ENCODE measurements at regions not wholly inside any gene's neighbourhood (a gene's known extent, or its start where the extent isn't known, plus 50 kb on each side); places are given as distances from the start of the nearest gene placed in this dataset.

DNA sequence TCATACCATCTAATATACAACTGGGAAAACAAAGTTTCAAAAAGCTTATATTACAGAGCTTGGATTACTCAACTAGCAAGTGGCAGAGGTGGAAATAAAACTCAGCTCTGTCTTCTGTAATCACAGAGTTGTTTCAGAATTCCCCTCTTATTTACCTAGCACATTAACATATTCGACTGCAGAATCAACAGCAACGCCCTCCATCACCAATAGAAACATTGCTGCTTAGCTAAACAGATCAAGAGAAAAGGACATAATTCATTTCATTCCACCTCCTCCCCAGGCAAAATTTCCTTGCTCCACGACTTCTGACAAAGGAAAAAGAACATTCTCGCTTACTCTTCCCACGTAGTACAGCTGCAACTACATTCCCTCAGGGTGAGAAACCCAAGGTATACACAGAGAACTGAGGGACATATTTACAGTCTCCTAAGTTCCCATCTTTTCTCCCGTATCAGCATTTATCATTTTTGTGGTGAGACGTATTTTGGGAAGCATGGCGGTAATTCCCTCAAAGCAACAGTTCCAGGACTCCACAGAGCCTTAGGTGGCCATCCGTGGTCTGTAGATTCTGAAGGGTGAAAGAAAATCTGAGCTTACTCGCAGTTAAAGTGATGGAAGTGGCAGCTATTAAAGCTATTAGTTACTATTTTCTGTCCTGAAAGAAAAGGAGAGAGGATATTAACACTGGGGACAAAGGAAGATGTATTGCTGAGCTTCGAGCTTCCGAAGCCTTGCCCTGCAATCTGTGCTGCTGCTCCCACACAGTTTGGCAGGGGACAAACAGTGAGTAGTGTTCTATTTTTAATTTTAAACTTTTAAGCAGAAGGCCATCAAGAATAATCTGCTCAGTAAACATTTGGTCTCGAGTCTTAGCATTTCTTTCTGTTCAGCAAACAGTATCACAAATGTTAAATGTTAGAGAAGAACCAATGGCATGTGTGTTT is 1296.2 kb downstream of the CDH8 start:
- Histone ChIP-seq H3K4me2 (ENCODE audit: insufficient read depth, low read length) (no peak overlapping the region), H3K4me3 (ENCODE audit: insufficient read depth, low read length) (no peak overlapping the region), H3K79me2 (ENCODE audit: insufficient read depth, low read length) (no peaks in the 10 kb centered on the region), H3K4me1 (ENCODE audit: insufficient read depth, low read length) (no peaks in the 10 kb centered on the region), H3K27ac (ENCODE audit: low read depth, low read length) (no peak overlapping the region), H4K20me1 (ENCODE audit: insufficient read depth, low read length) (no peaks in the 10 kb centered on the region), H3K36me3 (ENCODE audit: insufficient read depth, low read length) (no peaks in the 10 kb centered on the region), H2AFZ (ENCODE audit: low read length) (no peak overlapping the region), H3K27me3 (ENCODE audit: insufficient read depth, low read length) (no peaks in the 10 kb centered on the region), H3K9me3 (ENCODE audit: low read depth, low read length) (no peaks in the 10 kb centered on the region)
- TF ChIP-seq, protein P1, sequence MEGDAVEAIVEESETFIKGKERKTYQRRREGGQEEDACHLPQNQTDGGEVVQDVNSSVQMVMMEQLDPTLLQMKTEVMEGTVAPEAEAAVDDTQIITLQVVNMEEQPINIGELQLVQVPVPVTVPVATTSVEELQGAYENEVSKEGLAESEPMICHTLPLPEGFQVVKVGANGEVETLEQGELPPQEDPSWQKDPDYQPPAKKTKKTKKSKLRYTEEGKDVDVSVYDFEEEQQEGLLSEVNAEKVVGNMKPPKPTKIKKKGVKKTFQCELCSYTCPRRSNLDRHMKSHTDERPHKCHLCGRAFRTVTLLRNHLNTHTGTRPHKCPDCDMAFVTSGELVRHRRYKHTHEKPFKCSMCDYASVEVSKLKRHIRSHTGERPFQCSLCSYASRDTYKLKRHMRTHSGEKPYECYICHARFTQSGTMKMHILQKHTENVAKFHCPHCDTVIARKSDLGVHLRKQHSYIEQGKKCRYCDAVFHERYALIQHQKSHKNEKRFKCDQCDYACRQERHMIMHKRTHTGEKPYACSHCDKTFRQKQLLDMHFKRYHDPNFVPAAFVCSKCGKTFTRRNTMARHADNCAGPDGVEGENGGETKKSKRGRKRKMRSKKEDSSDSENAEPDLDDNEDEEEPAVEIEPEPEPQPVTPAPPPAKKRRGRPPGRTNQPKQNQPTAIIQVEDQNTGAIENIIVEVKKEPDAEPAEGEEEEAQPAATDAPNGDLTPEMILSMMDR (IDR thresholded peaks at IDR 0.05; ENCODE audit: extremely low read depth, low read depth, low read length) = no peak
- no peak for DNase-seq (ENCODE audit: insufficient read length, low spot score, missing footprints)

DNA sequence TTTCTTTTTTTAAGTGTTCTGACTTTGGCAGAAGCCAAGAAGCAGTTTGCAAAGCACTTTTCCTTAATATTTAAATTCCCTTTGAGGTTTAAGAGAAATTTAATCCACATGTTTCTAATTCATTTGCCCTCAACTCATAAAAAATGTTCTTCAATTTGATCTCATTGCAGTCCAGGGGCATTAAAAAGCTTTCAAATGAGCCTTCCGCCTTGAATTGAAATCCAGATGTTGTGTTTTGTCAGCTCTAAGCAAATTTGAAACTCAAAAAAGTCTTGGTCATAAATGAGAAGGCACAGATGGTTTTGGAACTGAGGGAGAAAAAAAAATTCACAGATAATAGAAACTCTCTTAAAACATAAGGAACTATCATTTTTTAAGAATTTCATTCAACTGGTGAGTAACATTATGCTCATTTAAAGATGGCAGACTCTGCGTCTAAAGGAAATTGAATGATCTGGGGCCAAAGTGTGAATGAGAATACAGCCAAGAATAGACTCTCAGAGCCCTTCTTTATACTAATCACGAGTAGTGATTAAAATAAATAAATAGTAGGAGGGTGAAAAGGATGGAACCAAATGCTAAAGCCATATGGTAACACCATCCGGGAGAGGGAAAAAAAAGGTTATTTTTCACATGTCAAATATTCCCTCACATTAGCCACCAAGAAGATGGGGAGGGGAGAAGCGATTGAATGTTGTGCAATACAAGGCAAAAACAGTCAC is 1304.7 kb downstream of the CDH8 start:
- Histone ChIP-seq H4K20me1 (ENCODE audit: insufficient read depth, low read length) (no peaks in the 10 kb centered on the region), H3K9me3 (ENCODE audit: low read depth, low read length) (peaks cover 2% of the 10 kb centered on the region), H3K4me2 (ENCODE audit: insufficient read depth, low read length) (no peak overlapping the region), H3K4me3 (ENCODE audit: insufficient read depth, low read length) (no peak overlapping the region), H3K27me3 (ENCODE audit: insufficient read depth, low read length) (no peaks in the 10 kb centered on the region), H3K36me3 (ENCODE audit: insufficient read depth, low read length) (no peaks in the 10 kb centered on the region), H3K79me2 (ENCODE audit: insufficient read depth, low read length) (no peaks in the 10 kb centered on the region), H2AFZ (ENCODE audit: low read length) (no peak overlapping the region), H3K27ac (ENCODE audit: low read depth, low read length) (no peak overlapping the region), H3K4me1 (ENCODE audit: insufficient read depth, low read length) (no peaks in the 10 kb centered on the region)
- TF ChIP-seq, protein P1 (IDR thresholded peaks at IDR 0.05; ENCODE audit: extremely low read depth, low read depth, low read length) = no peak
- no peak for DNase-seq (ENCODE audit: insufficient read length, low spot score, missing footprints)

DNA sequence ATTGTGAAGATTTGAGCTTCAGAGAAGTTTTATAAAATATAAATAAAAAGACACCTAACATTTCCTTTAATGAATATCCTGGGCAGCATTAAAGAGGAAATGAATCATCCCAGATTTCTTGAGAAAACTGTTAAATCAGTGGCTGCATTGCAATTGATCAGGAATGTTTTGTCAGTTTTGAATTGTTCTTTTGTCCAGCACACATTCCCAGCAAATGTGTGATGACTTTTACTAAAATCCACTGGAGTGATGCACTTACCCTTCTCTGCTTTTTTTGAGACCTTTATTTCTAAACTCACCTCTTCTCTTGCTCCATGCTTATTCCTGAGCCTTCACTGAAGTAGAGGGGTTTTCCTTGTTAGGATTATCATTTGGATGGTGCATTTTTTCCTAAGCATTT is 1307.2 kb downstream of the CDH8 start:
- no peaks in the 10 kb centered on the region for H3K27me3 ChIP-seq (ENCODE audit: insufficient read depth, low read length)
- no peaks in the 10 kb centered on the region for H3K79me2 ChIP-seq (ENCODE audit: insufficient read depth, low read length)
- H3K4me2 ChIP-seq (ENCODE audit: insufficient read depth, low read length) = no peak overlapping the region
- DNase-seq (ENCODE audit: insufficient read length, low spot score, missing footprints) = no peak
- TF ChIP-seq, protein P1 (IDR thresholded peaks at IDR 0.05; ENCODE audit: extremely low read depth, low read depth, low read length) = no peak
- H3K36me3 ChIP-seq (ENCODE audit: insufficient read depth, low read length) = no peaks in the 10 kb centered on the region
- H4K20me1 ChIP-seq (ENCODE audit: insufficient read depth, low read length) = no peaks in the 10 kb centered on the region
- H2AFZ ChIP-seq (ENCODE audit: low read length) = no peak overlapping the region
- H3K9me3 ChIP-seq (ENCODE audit: low read depth, low read length) = peaks cover 2% of the 10 kb centered on the region
- no peaks in the 10 kb centered on the region for H3K4me1 ChIP-seq (ENCODE audit: insufficient read depth, low read length)
- no peak overlapping the region for H3K4me3 ChIP-seq (ENCODE audit: insufficient read depth, low read length)
- H3K27ac ChIP-seq (ENCODE audit: low read depth, low read length) = no peak overlapping the region

DNA sequence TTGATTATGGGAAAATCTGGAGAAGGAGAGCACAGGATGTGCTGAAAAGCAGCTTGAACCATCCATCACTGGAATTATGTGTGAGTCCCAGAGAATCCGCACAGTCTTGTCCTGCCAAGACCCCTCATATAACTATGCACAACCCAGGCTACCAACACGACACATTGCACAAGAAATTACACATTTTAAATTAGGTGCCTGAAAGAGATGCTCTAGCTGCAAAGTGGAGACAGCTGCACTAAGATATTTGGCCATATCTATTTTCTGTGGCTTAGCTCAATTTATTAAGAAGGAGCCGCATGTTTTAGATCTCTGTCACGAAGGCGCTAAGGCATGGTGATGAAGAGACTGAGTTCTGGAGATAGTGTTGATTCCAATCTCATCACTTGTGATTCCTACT is 1308.4 kb downstream of the CDH8 start:
- Histone ChIP-seq H3K4me1 (ENCODE audit: insufficient read depth, low read length) (no peaks in the 10 kb centered on the region), H3K27ac (ENCODE audit: low read depth, low read length) (no peak overlapping the region), H3K4me2 (ENCODE audit: insufficient read depth, low read length) (no peak overlapping the region), H2AFZ (ENCODE audit: low read length) (no peak overlapping the region), H3K36me3 (ENCODE audit: insufficient read depth, low read length) (no peaks in the 10 kb centered on the region), H3K9me3 (ENCODE audit: low read depth, low read length) (peaks cover 3% of the 10 kb centered on the region), H3K27me3 (ENCODE audit: insufficient read depth, low read length) (no peaks in the 10 kb centered on the region), H3K79me2 (ENCODE audit: insufficient read depth, low read length) (no peaks in the 10 kb centered on the region), H4K20me1 (ENCODE audit: insufficient read depth, low read length) (no peaks in the 10 kb centered on the region), H3K4me3 (ENCODE audit: insufficient read depth, low read length) (no peak overlapping the region)
- TF ChIP-seq, protein P1 (IDR thresholded peaks at IDR 0.05; ENCODE audit: extremely low read depth, low read depth, low read length) = no peak
- no peak for DNase-seq (ENCODE audit: insufficient read length, low spot score, missing footprints)
